ENCODE measurements at regions not wholly inside any gene's neighbourhood (a gene's known extent, or its start where the extent isn't known, plus 50 kb on each side); places are given as distances from the start of the nearest gene placed in this dataset.

- TF ChIP-seq CTCF (IDR thresholded peaks at IDR 0.05) (no peak), EZH2 (IDR thresholded peaks at IDR 0.05; ENCODE audit: borderline replicate concordance, insufficient read depth, low read depth, low read length, poor library complexity, severe bottlenecking) (no peak)
Observed at GRCh38 chr4:89371614-89372013, 64.0 kb upstream of the GPRIN3 start.
